HEK293 (cell line): ENCODE measurements at regions not wholly inside any gene's neighbourhood (a gene's known extent, or its start where the extent isn't known, plus 50 kb on each side); places are given as distances from the start of the nearest gene placed in this dataset.

ENCODE experiments used
- CTCF ChIA-PET: fragments of 350-600 bp; formaldehyde crosslinking; extraction: SDS; loops from one replicate; lab custom pipeline; 2021; ENCODE audit warnings: antibody characterized with exemption; lab: Yijun Ruan, JAX
- POLR2A ChIA-PET: fragments of 300-600 bp; formaldehyde crosslinking; extraction: SDS; loops from one replicate; lab custom pipeline; 2020; ENCODE audit warnings: antibody characterized with exemption, inconsistent platforms; lab: Yijun Ruan, JAX
- H3K27ac ChIP-seq: fragments of 200-500 bp; sonication (Bioruptor generic); 2 replicates; pipeline ENCODE4 v1.5.1; 2014; ENCODE audit warnings: low read depth, low read length, control low read depth, inconsistent platforms; ENCODE audit errors: extremely low read depth
- H3K36me3 ChIP-seq, 2 experiments: fragments of 200-500 bp in 1 of 2; sonication (Bioruptor generic) in 1 of 2; 1 replicate in 1 of 2; 2 replicates in 1 of 2; pipeline ENCODE4 v1.5.1; 2014 to 2017; ENCODE audit warnings: inconsistent platforms in 2 of 2, low read length in 2 of 2; ENCODE audit not compliant: control insufficient read depth in 2 of 2, insufficient read depth in 1 of 2
- H3K4me1 ChIP-seq: fragments of 200-500 bp; sonication (Bioruptor generic); 2 replicates; pipeline ENCODE4 v1.5.1; 2014; ENCODE audit warnings: mild to moderate bottlenecking, low read length, inconsistent platforms; ENCODE audit not compliant: control insufficient read depth, insufficient read depth
- H3K4me3 ChIP-seq: 2 replicates; pipeline ENCODE4 v1.5.1; 2011; ENCODE audit warnings: low read depth, mild to moderate bottlenecking, control low read depth, low read length, moderate library complexity
- H3K9me3 ChIP-seq: fragments of 200-500 bp; sonication (Bioruptor generic); 2 replicates; pipeline ENCODE4 v1.5.1; 2014; ENCODE audit warnings: low read depth, low read length, inconsistent platforms; ENCODE audit not compliant: control insufficient read depth, insufficient read depth
- HOXA7 ChIP-seq: sonication (generic); formaldehyde crosslinking; IDR thresholded peaks from 2 replicates; pipeline ENCODE4 v1.8.1; 2022; ENCODE audit warnings: missing genetic modification reagents, borderline replicate concordance
- OSR2 ChIP-seq: fragments of 450-650 bp; formaldehyde crosslinking; IDR thresholded peaks from 2 replicates; pipeline ENCODE4 v1.5.1; 2016; ENCODE audit warnings: missing biosample characterization, missing genetic modification characterization
- TCF7L2 ChIP-seq: IDR thresholded peaks from 2 replicates; pipeline ENCODE4 v1.6.1; 2011; ENCODE audit warnings: low read depth, mild to moderate bottlenecking, inconsistent platforms, low read length, moderate library complexity, borderline replicate concordance
- YY1 ChIP-seq: fragments of 450-650 bp; formaldehyde crosslinking; IDR thresholded peaks from 2 replicates; pipeline ENCODE4 v1.5.1; 2018; ENCODE audit warnings: missing biosample characterization, missing genetic modification characterization
- ZBTB17 ChIP-seq: fragments of 450-650 bp; formaldehyde crosslinking; IDR thresholded peaks from 2 replicates; pipeline ENCODE4 v1.5.1; 2016; ENCODE audit warnings: missing biosample characterization, missing genetic modification characterization
- ZBTB7A ChIP-seq: fragments of 450-650 bp; formaldehyde crosslinking; IDR thresholded peaks from 2 replicates; pipeline ENCODE4 v1.5.1; 2016; ENCODE audit warnings: low read depth, missing biosample characterization, missing genetic modification characterization
- ZNF10 ChIP-seq: fragments of 450-650 bp; formaldehyde crosslinking; IDR thresholded peaks from 2 replicates; pipeline ENCODE4 v1.5.1; 2017; ENCODE audit warnings: missing biosample characterization, missing genetic modification characterization
- ZNF16 ChIP-seq: fragments of 450-650 bp; formaldehyde crosslinking; IDR thresholded peaks from 2 replicates; pipeline ENCODE4 v1.5.1; 2016; ENCODE audit warnings: low read depth, missing biosample characterization, missing genetic modification characterization
- ZNF529 ChIP-seq: fragments of 450-650 bp; formaldehyde crosslinking; IDR thresholded peaks from 2 replicates; pipeline ENCODE4 v1.5.1; 2017; ENCODE audit warnings: missing genetic modification characterization, missing biosample characterization; ENCODE audit not compliant: insufficient replicate concordance
- ZNF549 ChIP-seq: fragments of 450-650 bp; IDR thresholded peaks from 2 replicates; pipeline ENCODE4 v1.5.1; 2018; ENCODE audit warnings: missing biosample characterization, missing genetic modification characterization, mild to moderate bottlenecking, inconsistent platforms, moderate library complexity
- ZNF571 ChIP-seq: fragments of 450-650 bp; formaldehyde crosslinking; IDR thresholded peaks from 2 replicates; pipeline ENCODE4 v1.5.0; 2017; ENCODE audit warnings: missing biosample characterization, missing genetic modification characterization
- ZNF610 ChIP-seq: fragments of 450-650 bp; formaldehyde crosslinking; IDR thresholded peaks from 2 replicates; pipeline ENCODE4 v1.5.1; 2016; ENCODE audit warnings: missing biosample characterization, missing genetic modification characterization, borderline replicate concordance
- TF ChIP-seq, protein P1 (sequence below): fragments of 450-650 bp; formaldehyde crosslinking; IDR thresholded peaks from 2 replicates; pipeline ENCODE4 v1.5.0; 2017; ENCODE audit warnings: missing biosample characterization, missing genetic modification characterization, borderline replicate concordance
- TF ChIP-seq, protein P2 (sequence below): fragments of 450-650 bp; formaldehyde crosslinking; IDR thresholded peaks from 2 replicates; pipeline ENCODE4 v1.5.1; 2016; ENCODE audit warnings: missing biosample characterization, missing genetic modification characterization
- TF ChIP-seq, protein P3 (sequence below): fragments of 450-650 bp; formaldehyde crosslinking; IDR thresholded peaks from 2 replicates; pipeline ENCODE4 v1.5.1; 2016; ENCODE audit warnings: missing biosample characterization, missing genetic modification characterization
- TF ChIP-seq, protein P4 (sequence below): fragments of 450-650 bp; formaldehyde crosslinking; IDR thresholded peaks from 2 replicates; pipeline ENCODE4 v1.5.1; 2016; ENCODE audit warnings: missing biosample characterization, missing genetic modification characterization
- TF ChIP-seq, protein P5 (sequence below): fragments of 450-650 bp; formaldehyde crosslinking; IDR thresholded peaks from 2 replicates; pipeline ENCODE4 v1.5.1; 2016; ENCODE audit warnings: missing biosample characterization, missing genetic modification characterization
- TF ChIP-seq, protein P6 (sequence below): fragments of 450-650 bp; formaldehyde crosslinking; IDR thresholded peaks from 2 replicates; pipeline ENCODE4 v1.5.1; 2016; ENCODE audit warnings: missing biosample characterization, missing genetic modification characterization
- TF ChIP-seq, protein P7 (sequence below): fragments of 450-650 bp; formaldehyde crosslinking; IDR thresholded peaks from 2 replicates; pipeline ENCODE4 v1.5.1; 2016; ENCODE audit warnings: missing biosample characterization, missing genetic modification characterization

DNA sequence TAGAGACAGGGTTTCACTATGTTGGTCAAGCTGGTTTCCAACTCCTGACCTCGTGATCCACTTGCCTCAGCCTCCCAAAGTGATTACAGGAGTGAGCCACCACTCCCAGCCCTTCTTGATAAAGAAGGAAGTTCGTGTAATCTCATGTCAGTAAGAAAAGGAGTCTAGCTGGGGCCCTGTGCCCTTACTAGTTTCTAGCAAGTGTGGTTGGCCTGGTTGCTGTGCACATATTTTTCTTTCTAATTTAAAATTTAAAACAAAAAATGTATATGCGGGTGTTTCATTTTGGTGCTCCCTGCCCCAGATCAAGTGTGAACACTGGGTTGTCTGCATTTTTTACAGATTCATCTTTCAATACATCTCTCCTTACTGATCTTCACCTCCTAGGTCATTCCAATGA lies 770.8 kb upstream of the TENM4 start (continued):
- TF ChIP-seq, protein P1, sequence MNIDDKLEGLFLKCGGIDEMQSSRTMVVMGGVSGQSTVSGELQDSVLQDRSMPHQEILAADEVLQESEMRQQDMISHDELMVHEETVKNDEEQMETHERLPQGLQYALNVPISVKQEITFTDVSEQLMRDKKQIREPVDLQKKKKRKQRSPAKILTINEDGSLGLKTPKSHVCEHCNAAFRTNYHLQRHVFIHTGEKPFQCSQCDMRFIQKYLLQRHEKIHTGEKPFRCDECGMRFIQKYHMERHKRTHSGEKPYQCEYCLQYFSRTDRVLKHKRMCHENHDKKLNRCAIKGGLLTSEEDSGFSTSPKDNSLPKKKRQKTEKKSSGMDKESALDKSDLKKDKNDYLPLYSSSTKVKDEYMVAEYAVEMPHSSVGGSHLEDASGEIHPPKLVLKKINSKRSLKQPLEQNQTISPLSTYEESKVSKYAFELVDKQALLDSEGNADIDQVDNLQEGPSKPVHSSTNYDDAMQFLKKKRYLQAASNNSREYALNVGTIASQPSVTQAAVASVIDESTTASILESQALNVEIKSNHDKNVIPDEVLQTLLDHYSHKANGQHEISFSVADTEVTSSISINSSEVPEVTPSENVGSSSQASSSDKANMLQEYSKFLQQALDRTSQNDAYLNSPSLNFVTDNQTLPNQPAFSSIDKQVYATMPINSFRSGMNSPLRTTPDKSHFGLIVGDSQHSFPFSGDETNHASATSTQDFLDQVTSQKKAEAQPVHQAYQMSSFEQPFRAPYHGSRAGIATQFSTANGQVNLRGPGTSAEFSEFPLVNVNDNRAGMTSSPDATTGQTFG (tag by site-specific recombination): no peak
- TF ChIP-seq, protein P2, sequence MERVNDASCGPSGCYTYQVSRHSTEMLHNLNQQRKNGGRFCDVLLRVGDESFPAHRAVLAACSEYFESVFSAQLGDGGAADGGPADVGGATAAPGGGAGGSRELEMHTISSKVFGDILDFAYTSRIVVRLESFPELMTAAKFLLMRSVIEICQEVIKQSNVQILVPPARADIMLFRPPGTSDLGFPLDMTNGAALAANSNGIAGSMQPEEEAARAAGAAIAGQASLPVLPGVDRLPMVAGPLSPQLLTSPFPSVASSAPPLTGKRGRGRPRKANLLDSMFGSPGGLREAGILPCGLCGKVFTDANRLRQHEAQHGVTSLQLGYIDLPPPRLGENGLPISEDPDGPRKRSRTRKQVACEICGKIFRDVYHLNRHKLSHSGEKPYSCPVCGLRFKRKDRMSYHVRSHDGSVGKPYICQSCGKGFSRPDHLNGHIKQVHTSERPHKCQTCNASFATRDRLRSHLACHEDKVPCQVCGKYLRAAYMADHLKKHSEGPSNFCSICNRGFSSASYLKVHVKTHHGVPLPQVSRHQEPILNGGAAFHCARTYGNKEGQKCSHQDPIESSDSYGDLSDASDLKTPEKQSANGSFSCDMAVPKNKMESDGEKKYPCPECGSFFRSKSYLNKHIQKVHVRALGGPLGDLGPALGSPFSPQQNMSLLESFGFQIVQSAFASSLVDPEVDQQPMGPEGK (tag by site-specific recombination): no peak
- TF ChIP-seq TCF7L2: no peak

DNA sequence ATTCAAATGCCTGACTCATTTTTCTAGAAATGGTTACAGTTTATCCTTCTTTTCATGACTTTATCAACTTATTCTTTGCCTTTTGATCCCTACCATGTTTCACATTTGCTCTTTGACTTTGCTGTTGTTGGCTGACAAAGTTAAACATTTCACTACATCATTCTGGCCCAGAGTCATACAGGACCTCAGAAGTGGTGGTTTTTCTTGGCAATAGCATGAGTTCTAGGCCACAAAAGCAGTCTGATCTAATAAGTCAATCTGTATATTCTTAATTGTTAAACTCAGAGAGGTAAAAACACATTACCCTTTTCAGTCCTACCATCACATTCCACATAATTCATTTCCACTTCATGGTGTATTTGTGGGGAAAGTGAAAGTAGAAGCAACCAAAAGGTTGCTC lies 763.2 kb upstream of the TENM4 start:
- TF ChIP-seq, protein P3, sequence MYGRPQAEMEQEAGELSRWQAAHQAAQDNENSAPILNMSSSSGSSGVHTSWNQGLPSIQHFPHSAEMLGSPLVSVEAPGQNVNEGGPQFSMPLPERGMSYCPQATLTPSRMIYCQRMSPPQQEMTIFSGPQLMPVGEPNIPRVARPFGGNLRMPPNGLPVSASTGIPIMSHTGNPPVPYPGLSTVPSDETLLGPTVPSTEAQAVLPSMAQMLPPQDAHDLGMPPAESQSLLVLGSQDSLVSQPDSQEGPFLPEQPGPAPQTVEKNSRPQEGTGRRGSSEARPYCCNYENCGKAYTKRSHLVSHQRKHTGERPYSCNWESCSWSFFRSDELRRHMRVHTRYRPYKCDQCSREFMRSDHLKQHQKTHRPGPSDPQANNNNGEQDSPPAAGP: no peak
- TF ChIP-seq ZBTB7A (tag by site-specific recombination) (no peak), ZNF610 (tag by site-specific recombination) (no peak), ZNF571 (tag by site-specific recombination) (no peak), ZNF549 (tag by site-specific recombination) (no peak), ZNF529 (no peak), ZBTB17 (tag by site-specific recombination) (no peak), HOXA7 (CRISPR knock-in tag) (no peak), ZNF16 (tag by site-specific recombination) (no peak), YY1 (tag by site-specific recombination) (no peak), ZNF10 (tag by site-specific recombination) (no peak), OSR2 (no peak)
- TF ChIP-seq, protein P4, sequence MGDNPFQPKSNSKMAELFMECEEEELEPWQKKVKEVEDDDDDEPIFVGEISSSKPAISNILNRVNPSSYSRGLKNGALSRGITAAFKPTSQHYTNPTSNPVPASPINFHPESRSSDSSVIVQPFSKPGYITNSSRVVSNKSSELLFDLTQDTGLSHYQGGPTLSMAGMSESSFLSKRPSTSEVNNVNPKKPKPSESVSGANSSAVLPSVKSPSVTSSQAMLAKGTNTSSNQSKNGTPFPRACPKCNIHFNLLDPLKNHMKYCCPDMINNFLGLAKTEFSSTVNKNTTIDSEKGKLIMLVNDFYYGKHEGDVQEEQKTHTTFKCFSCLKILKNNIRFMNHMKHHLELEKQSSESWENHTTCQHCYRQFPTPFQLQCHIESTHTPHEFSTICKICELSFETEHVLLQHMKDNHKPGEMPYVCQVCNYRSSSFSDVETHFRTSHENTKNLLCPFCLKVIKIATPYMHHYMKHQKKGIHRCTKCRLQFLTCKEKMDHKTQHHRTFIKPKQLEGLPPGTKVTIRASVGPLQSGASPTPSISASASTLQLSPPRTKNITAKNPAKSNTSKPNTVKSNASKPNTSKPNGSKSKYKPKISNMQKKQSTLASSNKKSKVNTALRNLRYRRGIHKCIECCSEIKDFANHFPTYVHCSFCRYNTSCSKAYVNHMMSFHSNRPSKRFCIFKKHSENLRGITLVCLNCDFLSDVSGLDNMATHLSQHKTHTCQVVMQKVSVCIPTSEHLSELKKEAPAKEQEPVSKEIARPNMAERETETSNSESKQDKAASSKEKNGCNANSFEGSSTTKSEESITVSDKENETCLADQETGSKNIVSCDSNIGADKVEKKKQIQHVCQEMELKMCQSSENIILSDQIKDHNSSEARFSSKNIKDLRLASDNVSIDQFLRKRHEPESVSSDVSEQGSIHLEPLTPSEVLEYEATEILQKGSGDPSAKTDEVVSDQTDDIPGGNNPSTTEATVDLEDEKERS (tag by site-specific recombination): no peak
- TF ChIP-seq, protein P5, sequence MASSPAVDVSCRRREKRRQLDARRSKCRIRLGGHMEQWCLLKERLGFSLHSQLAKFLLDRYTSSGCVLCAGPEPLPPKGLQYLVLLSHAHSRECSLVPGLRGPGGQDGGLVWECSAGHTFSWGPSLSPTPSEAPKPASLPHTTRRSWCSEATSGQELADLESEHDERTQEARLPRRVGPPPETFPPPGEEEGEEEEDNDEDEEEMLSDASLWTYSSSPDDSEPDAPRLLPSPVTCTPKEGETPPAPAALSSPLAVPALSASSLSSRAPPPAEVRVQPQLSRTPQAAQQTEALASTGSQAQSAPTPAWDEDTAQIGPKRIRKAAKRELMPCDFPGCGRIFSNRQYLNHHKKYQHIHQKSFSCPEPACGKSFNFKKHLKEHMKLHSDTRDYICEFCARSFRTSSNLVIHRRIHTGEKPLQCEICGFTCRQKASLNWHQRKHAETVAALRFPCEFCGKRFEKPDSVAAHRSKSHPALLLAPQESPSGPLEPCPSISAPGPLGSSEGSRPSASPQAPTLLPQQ (tag by site-specific recombination): no peak
- TF ChIP-seq, protein P6, sequence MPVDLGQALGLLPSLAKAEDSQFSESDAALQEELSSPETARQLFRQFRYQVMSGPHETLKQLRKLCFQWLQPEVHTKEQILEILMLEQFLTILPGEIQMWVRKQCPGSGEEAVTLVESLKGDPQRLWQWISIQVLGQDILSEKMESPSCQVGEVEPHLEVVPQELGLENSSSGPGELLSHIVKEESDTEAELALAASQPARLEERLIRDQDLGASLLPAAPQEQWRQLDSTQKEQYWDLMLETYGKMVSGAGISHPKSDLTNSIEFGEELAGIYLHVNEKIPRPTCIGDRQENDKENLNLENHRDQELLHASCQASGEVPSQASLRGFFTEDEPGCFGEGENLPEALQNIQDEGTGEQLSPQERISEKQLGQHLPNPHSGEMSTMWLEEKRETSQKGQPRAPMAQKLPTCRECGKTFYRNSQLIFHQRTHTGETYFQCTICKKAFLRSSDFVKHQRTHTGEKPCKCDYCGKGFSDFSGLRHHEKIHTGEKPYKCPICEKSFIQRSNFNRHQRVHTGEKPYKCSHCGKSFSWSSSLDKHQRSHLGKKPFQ (tag by site-specific recombination): no peak
- TF ChIP-seq, protein P7, sequence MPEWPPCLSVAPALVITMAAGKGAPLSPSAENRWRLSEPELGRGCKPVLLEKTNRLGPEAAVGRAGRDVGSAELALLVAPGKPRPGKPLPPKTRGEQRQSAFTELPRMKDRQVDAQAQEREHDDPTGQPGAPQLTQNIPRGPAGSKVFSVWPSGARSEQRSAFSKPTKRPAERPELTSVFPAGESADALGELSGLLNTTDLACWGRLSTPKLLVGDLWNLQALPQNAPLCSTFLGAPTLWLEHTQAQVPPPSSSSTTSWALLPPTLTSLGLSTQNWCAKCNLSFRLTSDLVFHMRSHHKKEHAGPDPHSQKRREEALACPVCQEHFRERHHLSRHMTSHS (tag by site-specific recombination): no peak
- no peaks in the 10 kb centered on the region for H3K4me1 ChIP-seq
- H3K4me3 ChIP-seq: no peak overlapping the region
- POLR2A ChIA-PET: no interaction called here
- no peaks in the 10 kb centered on the region for H3K36me3 ChIP-seq
- H3K27ac ChIP-seq: no peak overlapping the region
- H3K9me3 ChIP-seq: no peaks in the 10 kb centered on the region
- CTCF ChIA-PET: no interaction called here
